NT2/D1 (cell line): ENCODE measurements at regions not wholly inside any gene's neighbourhood (a gene's known extent, or its start where the extent isn't known, plus 50 kb on each side); places are given as distances from the start of the nearest gene placed in this dataset.

Source experiments
- DNase-seq: peaks from one replicate; pipeline ENCODE4 v3.0.0-alpha.2; 2011; ENCODE audit warnings: low read depth, low spot score
- H3K27me3 ChIP-seq: 2 replicates; pipeline ENCODE4 v1.6.0; 2011; ENCODE audit warnings: mild to moderate bottlenecking; ENCODE audit not compliant: insufficient read length, insufficient read depth
- H3K36me3 ChIP-seq: 2 replicates; pipeline ENCODE4 v1.6.1; 2011; ENCODE audit warnings: mild to moderate bottlenecking, low read length, mixed read lengths; ENCODE audit not compliant: insufficient read depth, insufficient read length
- H3K4me1 ChIP-seq: 2 replicates; pipeline ENCODE4 v1.5.1; 2011; ENCODE audit not compliant: insufficient read depth, insufficient read length
- H3K4me3 ChIP-seq: 2 replicates; pipeline ENCODE4 v1.5.1; 2011; ENCODE audit warnings: low read depth; ENCODE audit not compliant: insufficient read length
- H3K9ac ChIP-seq: 2 replicates; pipeline ENCODE4 v1.6.0; 2011; ENCODE audit warnings: low read depth; ENCODE audit not compliant: insufficient read length
- H3K9me3 ChIP-seq: 2 replicates; pipeline ENCODE4 v1.5.1; 2011; ENCODE audit warnings: mild to moderate bottlenecking, low read length; ENCODE audit not compliant: insufficient read depth
- SUZ12 ChIP-seq: IDR thresholded peaks from 2 replicates; pipeline ENCODE4 v1.6.1; 2011; ENCODE audit not compliant: insufficient read length, insufficient read depth; ENCODE audit errors: extremely low read depth
- YY1 ChIP-seq: IDR thresholded peaks from 2 replicates; pipeline ENCODE4 v1.6.1; 2011; ENCODE audit not compliant: insufficient read length, insufficient read depth
- ZNF274 ChIP-seq: IDR thresholded peaks from 2 replicates; pipeline ENCODE4 v1.6.1; 2011; ENCODE audit warnings: mild to moderate bottlenecking, low read depth, low read length

- DNase-seq: no peak
- no peak overlapping the region for H3K4me3 ChIP-seq
- no peak for TF ChIP-seq SUZ12
- no peak for TF ChIP-seq ZNF274
- no peak for TF ChIP-seq YY1
These were observed 261.8 kb downstream of the CBLN1 start for GRCh38 chr16:49019831-49020230.

GRCh38 chr16:49019081-49019633 is 262.5 kb downstream of the CBLN1 start:
- TF ChIP-seq SUZ12: no peak
- DNase-seq: no peak
- no peak overlapping the region for H3K4me3 ChIP-seq

More at GRCh38 chr16:49019831-49020230, 261.8 kb downstream of the CBLN1 start:
- Histone ChIP-seq H3K9ac (no peak overlapping the region), H3K27me3 (no peaks in the 10 kb centered on the region), H3K4me1 (peaks cover 23% of the 10 kb centered on the region), H3K9me3 (no peaks in the 10 kb centered on the region), H3K36me3 (no peaks in the 10 kb centered on the region)

GRCh38 chr16:49018259-49018931 is 263.2 kb downstream of the CBLN1 start:
- Histone ChIP-seq H3K9me3 (no peaks in the 10 kb centered on the region), H3K4me1 (peaks cover 22% of the 10 kb centered on the region), H3K9ac (no peak overlapping the region), H3K4me3 (no peak overlapping the region), H3K36me3 (no peaks in the 10 kb centered on the region), H3K27me3 (peaks cover 4% of the 10 kb centered on the region)
- no peak for TF ChIP-seq SUZ12
- no peak for DNase-seq

More at GRCh38 chr16:49019081-49019633, 262.5 kb downstream of the CBLN1 start:
- no peak overlapping the region for H3K9ac ChIP-seq
- H3K27me3 ChIP-seq: peaks cover 4% of the 10 kb centered on the region
- H3K9me3 ChIP-seq: no peaks in the 10 kb centered on the region
- no peaks in the 10 kb centered on the region for H3K36me3 ChIP-seq
- H3K4me1 ChIP-seq: peaks cover 24% of the 10 kb centered on the region

- Histone ChIP-seq H3K4me3 (no peak overlapping the region), H3K36me3 (no peaks in the 10 kb centered on the region), H3K4me1 (peaks cover 16% of the 10 kb centered on the region), H3K9me3 (no peaks in the 10 kb centered on the region), H3K27me3 (peaks cover 4% of the 10 kb centered on the region), H3K9ac (no peak overlapping the region)
- DNase-seq: no peak
- TF ChIP-seq YY1: no peak
- TF ChIP-seq SUZ12: no peak
- TF ChIP-seq ZNF274: no peak
These were observed 264.1 kb downstream of the CBLN1 start for GRCh38 chr16:49017501-49017900.

- Histone ChIP-seq H3K4me1 (peaks cover 14% of the 10 kb centered on the region), H3K4me3 (no peak overlapping the region), H3K9ac (no peak overlapping the region), H3K9me3 (no peaks in the 10 kb centered on the region), H3K36me3 (no peaks in the 10 kb centered on the region), H3K27me3 (peaks cover 4% of the 10 kb centered on the region)
- no peak for TF ChIP-seq SUZ12
- no peak for TF ChIP-seq ZNF274
- TF ChIP-seq YY1: no peak
- no peak for DNase-seq
These were observed 265.2 kb downstream of the CBLN1 start for GRCh38 chr16:49016461-49016860.

- Histone ChIP-seq H3K9ac (no peak overlapping the region), H3K9me3 (no peaks in the 10 kb centered on the region), H3K4me3 (no peak overlapping the region), H3K4me1 (peaks cover 14% of the 10 kb centered on the region), H3K27me3 (peaks cover 4% of the 10 kb centered on the region), H3K36me3 (no peaks in the 10 kb centered on the region)
- TF ChIP-seq ZNF274 (no peak), SUZ12 (no peak), YY1 (no peak)
- no peak for DNase-seq
These were observed 266.4 kb downstream of the CBLN1 start for GRCh38 chr16:49015225-49015592.

- Histone ChIP-seq H3K9me3 (no peaks in the 10 kb centered on the region), H3K27me3 (peaks cover 4% of the 10 kb centered on the region), H3K4me3 (no peak overlapping the region), H3K36me3 (no peaks in the 10 kb centered on the region), H3K4me1 (peaks cover 14% of the 10 kb centered on the region), H3K9ac (no peak overlapping the region)
- DNase-seq: no peak
- TF ChIP-seq YY1 (no peak), ZNF274 (no peak), SUZ12 (no peak)
These were observed 267.1 kb downstream of the CBLN1 start for GRCh38 chr16:49014277-49015224.
